Kidney (tissue), 13 donors: ENCODE measurements at regions not wholly inside any gene's neighbourhood (a gene's known extent, or its start where the extent isn't known, plus 50 kb on each side); places are given as distances from the start of the nearest gene placed in this dataset.

Experiments
- DNase-seq, 5 donors: peaks; one replicate each; pipeline ENCODE4 v3.0.0-alpha.2; 2013 to 2020
- FAIRE-seq: peaks from 2 replicates; lab custom pipeline; 2012; peaks lifted over from hg19 to GRCh38; lab: Jason Lieb, UNC
- H3K27ac ChIP-seq, 2 donors: one replicate each; pipeline ENCODE4 v1.7.0; 2013; ENCODE audit warnings: low read depth in 2 of 2, low read length in 2 of 2, inconsistent platforms in 1 of 2
- H3K27me3 ChIP-seq: one replicate; pipeline ENCODE4 v1.7.1; 2013; ENCODE audit warnings: low read length, inconsistent platforms; ENCODE audit not compliant: control insufficient read depth, insufficient read depth
- H3K36me3 ChIP-seq, 3 donors: one replicate each; pipeline versions ENCODE4 v1.7.0 to v1.7.1; 2013; ENCODE audit warnings: low read length in 3 of 3, control low read depth in 1 of 3, inconsistent platforms in 1 of 3; ENCODE audit not compliant: insufficient read depth in 3 of 3, control insufficient read depth in 2 of 3
- H3K4me1 ChIP-seq, 3 donors: one replicate each; pipeline versions ENCODE4 v1.7.0 to v1.7.1; 2013; ENCODE audit warnings: low read length in 3 of 3, inconsistent platforms in 1 of 3, low read depth in 1 of 3; ENCODE audit not compliant: control insufficient read depth in 2 of 3, insufficient read depth in 2 of 3
- H3K4me3 ChIP-seq, 3 donors: one replicate each; pipeline versions ENCODE4 v1.7.0 to v1.8.1; 2013; ENCODE audit warnings: low read length in 3 of 3, control low read depth in 1 of 3, inconsistent platforms in 1 of 3
- H3K9ac ChIP-seq, 3 donors: one replicate each; pipeline versions ENCODE4 v1.7.0 to v1.7.1; 2013; ENCODE audit warnings: low read length in 3 of 3, control low read depth in 1 of 3, inconsistent platforms in 1 of 3
- H3K9me3 ChIP-seq, 3 donors: one replicate each; pipeline versions ENCODE4 v1.7.0 to v1.7.1; 2013; ENCODE audit warnings: low read length in 3 of 3, control low read depth in 1 of 3, inconsistent platforms in 1 of 3; ENCODE audit not compliant: control insufficient read depth in 2 of 3, insufficient read depth in 1 of 3
- CTCF ChIP-seq: IDR thresholded peaks from 3 replicates; pipeline ENCODE4 v1.5.1; 2012; ENCODE audit warnings: mild to moderate bottlenecking, moderate library complexity, borderline replicate concordance; ENCODE audit not compliant: insufficient read depth; ENCODE audit errors: extremely low read depth
- intact Hi-C: fragments of 100-400 bp; cut with DNase I; formaldehyde crosslinking; loops from one replicate; pipeline ENCODE4 v1.11.1; 2022
- donor health status: control.
- donor health status: control.
- donor health status: control.
- donor health status: control.
- donor health status: control.
- donor health status: DM: yes; HTN: yes; CAD: no.
- donor health status: Normal renal cell carcinoma (clear cell type).

DNA sequence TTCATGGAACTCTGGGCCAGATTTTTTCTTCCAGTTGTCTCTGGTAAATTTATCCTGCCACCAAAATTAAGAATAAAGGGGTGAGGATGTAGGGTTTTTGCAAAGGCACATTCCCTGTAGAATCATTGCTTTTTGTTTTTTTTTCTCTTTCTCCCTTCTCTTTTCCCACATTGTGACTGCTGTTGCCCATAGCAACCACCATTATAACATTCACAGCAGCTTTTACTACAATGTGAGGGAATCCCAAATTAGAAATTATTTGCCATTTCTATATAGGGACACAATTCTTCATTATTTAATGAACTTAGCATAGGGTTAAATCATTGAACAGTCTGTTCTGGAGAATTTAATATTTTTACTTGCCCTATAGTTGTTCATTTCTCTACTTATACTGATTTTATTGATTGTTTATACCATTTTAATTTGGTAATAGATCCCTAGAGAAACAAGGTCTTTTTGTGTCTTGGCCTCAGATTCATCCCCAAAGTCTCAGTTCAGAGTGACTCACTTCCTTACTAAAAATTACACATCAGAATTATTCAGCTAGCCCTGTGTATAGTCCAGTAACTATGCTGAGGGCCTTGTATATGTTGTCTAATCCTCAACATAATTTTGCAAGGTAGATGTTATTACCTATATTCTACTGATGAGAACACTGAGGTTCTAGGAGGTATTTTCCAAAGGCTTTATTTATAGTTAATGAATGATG, 80.8 kb upstream of the ANK2 start:
- Histone ChIP-seq H3K9ac (no peak overlapping the region), H3K36me3 (no peaks in the 10 kb centered on the region), H3K27ac (no peak overlapping the region), H3K4me1 (no peaks in the 10 kb centered on the region), H3K27me3 (no peaks in the 10 kb centered on the region), H3K4me3 (no peak overlapping the region), H3K9me3 (no peaks in the 10 kb centered on the region)
- FAIRE-seq (no peak), DNase-seq (no peak)
- intact Hi-C loops: no loop called here
- TF ChIP-seq CTCF: no peak

DNA sequence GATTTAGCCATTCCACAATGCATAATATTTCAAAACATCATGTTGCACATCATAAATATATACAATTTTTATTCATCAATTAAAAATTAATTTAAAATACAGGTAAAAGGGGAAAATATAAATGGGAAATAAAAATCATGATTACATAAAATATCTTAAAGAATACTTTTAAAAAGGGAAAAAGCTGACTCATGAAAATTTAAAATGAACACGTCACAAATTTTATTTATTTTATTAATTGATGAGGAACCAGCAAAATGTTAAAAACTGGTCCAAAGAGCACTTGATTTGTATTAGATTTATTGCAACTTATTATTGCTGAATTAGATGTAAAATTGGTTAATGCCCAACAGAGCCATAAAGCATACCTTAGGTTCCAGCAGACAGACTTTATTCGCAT, 78.5 kb upstream of the ANK2 start:
- DNase-seq: no peak
- FAIRE-seq: peak; percentile 78
- no peak overlapping the region for H3K4me3 ChIP-seq
- H3K9ac ChIP-seq: no peak overlapping the region
- intact Hi-C loops: no loop called here
- no peaks in the 10 kb centered on the region for H3K27me3 ChIP-seq
- no peaks in the 10 kb centered on the region for H3K4me1 ChIP-seq
- TF ChIP-seq CTCF: no peak
- no peak overlapping the region for H3K27ac ChIP-seq
- H3K9me3 ChIP-seq: no peaks in the 10 kb centered on the region
- H3K36me3 ChIP-seq: no peaks in the 10 kb centered on the region

- no peaks in the 10 kb centered on the region for H3K36me3 ChIP-seq
- H3K9me3 ChIP-seq: no peaks in the 10 kb centered on the region
- no peak overlapping the region for H3K9ac ChIP-seq
- H3K4me1 ChIP-seq: no peaks in the 10 kb centered on the region
- no peak overlapping the region for H3K4me3 ChIP-seq
- DNase-seq (peak in 1 of 5 donors; percentile 13), FAIRE-seq (no peak)
- H3K27me3 ChIP-seq: no peaks in the 10 kb centered on the region
- no peak overlapping the region for H3K27ac ChIP-seq
- no peak for TF ChIP-seq CTCF
- intact Hi-C loops: no loop called here
Observed at GRCh38 chr4:112973750-112974251, 75.7 kb upstream of the ANK2 start.
